GM10266 (cell line): ENCODE measurements at regions not wholly inside any gene's neighbourhood (a gene's known extent, or its start where the extent isn't known, plus 50 kb on each side); places are given as distances from the start of the nearest gene placed in this dataset.

Experiments used
- DNase-seq: peaks from one replicate; pipeline ENCODE4 v3.0.0; 2012; ENCODE audit errors: extremely low spot score
- CTCF ChIP-seq: IDR thresholded peaks from 2 replicates; pipeline ENCODE4 v1.5.1; 2012; ENCODE audit warnings: mild to moderate bottlenecking, low read depth; ENCODE audit not compliant: control insufficient read depth, insufficient read depth; ENCODE audit errors: missing control alignments

DNA sequence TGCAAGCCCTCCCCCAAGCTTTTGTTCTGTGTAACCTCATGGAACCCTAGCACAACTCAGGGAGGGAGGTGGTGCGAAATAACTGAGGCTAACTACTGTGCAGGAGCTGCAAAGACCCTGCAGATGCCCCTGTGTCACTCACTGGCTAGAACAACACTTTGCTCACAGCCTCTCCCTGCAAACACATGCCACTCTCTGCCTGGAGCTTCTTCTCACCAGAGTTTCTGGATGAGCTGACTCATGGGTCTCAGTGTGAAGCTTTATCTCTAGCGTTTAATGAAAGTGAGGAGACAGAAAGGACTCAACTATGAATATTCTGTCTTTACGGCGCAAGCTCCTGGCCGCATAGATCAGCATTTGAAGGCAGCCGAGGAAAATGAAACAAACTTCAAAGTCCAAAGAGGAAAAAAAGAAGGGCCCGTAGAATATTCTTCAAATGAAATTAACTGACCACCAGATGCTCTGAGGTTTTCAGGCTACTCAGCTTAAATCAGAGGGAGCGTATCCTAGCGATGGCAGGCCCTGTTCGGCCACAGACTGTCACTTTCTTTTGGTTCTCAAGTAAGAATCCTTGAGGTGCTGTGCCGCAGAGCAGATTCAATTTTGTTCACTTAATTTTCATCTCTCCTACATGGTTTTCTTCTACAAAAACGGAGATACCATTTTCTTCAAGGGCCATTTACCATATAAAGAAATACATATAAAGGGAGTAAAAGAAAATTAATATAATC lies 77.7 kb upstream of the TAS2R1 start:
- no peak for TF ChIP-seq CTCF
- DNase-seq: no peak

DNA sequence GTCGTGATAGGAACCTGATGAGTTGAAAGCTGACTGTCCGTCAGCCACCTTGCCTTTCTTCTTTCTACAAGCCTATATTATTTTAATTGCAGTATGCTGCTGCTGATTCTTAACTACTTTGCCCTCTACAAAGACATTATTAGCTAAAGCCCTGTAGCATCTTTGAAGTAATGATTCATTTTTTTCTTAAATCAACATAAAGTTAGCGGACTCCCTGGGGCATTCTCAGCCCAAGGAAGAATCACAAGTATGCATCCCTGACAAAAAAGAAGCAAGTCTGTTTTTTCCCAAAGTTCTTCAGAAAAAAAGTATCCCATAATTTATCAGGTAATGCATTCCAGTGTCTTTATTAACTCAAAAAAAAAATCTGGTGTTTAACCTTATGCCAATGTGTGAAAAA lies 69.5 kb upstream of the TAS2R1 start:
- DNase-seq: no peak
- TF ChIP-seq CTCF: no peak

DNA sequence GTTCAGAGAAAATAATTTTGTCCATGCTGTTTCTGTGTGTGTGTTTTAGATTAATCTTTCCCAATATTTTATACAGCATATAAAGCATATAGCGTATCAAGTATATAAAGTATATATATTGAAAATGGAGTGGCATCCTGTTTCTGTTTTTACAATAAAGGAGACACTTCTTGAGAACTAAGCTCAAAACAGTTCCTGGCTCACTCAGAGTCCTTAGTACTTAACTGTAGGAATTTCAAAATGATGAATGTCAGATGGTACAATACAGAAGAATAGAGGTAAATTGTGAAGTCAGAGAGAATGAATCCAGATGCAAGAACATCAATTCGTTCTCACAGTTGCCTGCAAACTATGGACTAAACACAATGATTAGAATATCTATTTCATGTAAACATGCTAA lies 68.7 kb upstream of the TAS2R1 start:
- no peak for DNase-seq
- no peak for TF ChIP-seq CTCF

DNA sequence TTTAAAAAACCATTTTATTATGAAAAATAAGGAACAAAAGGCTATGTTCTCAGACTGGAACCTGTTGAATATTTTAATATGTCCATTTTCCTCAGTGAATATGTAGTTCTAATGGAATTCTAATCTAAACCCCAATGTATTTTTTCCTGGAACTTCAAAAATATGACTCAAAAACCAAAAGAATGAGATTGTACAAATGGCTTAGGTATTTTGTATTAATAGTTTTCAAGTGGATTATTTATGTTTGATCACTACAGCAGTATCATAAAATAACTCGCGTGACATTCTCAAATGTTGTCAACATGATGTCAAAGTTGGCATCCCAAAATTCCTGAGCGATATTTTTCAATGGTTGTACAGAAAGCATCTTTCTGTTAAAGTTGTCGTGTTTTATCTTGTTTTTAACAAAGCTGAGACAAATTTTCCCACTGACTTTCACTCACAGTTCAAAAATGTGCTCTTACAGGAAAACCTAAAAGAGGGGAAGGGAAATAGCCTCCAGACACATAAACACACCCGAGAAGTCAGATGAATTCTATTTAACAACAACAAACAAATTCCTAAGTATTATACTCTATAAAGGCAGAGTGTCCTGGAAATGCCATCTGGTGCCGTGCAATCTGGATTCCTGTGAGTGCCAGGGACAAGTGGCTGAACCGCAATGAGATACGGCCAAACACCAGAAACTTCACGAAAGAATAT lies 68.1 kb upstream of the TAS2R1 start:
- no peak for TF ChIP-seq CTCF
- DNase-seq: no peak

GRCh38 chr5:9692576-9692975 lies 62.4 kb upstream of the TAS2R1 start:
- no peak for DNase-seq

GRCh38 chr5:9691261-9691660 lies 61.1 kb upstream of the TAS2R1 start:
- no peak for DNase-seq
- TF ChIP-seq CTCF: no peak

More at GRCh38 chr5:9692576-9692975, 62.4 kb upstream of the TAS2R1 start:
- no peak for TF ChIP-seq CTCF

DNA sequence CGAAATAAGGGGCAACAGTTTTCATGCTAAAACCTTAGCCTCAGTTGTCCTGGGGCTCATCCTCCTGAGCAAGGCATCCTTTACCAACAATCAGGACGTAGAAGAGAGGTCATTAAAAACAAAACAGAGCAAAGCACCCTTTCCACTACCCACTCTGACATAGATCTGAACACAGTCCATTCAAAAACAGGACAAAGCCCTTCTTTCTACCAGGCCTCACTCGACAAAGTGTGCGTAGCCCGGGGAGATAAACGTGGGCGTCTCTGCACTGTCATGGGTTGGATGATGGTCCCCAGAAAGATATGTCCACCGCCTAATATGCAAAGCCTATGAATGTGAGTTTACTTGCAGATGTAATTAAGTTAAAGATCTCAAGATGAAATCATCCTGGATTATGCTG lies 60.6 kb upstream of the TAS2R1 start:
- TF ChIP-seq CTCF: no peak
- DNase-seq: no peak
